ENCODE measurements at regions not wholly inside any gene's neighbourhood (a gene's known extent, or its start where the extent isn't known, plus 50 kb on each side); places are given as distances from the start of the nearest gene placed in this dataset.

- TF ChIP-seq, protein P1, sequence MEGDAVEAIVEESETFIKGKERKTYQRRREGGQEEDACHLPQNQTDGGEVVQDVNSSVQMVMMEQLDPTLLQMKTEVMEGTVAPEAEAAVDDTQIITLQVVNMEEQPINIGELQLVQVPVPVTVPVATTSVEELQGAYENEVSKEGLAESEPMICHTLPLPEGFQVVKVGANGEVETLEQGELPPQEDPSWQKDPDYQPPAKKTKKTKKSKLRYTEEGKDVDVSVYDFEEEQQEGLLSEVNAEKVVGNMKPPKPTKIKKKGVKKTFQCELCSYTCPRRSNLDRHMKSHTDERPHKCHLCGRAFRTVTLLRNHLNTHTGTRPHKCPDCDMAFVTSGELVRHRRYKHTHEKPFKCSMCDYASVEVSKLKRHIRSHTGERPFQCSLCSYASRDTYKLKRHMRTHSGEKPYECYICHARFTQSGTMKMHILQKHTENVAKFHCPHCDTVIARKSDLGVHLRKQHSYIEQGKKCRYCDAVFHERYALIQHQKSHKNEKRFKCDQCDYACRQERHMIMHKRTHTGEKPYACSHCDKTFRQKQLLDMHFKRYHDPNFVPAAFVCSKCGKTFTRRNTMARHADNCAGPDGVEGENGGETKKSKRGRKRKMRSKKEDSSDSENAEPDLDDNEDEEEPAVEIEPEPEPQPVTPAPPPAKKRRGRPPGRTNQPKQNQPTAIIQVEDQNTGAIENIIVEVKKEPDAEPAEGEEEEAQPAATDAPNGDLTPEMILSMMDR (IDR thresholded peaks at IDR 0.05; ENCODE audit: unreplicated experiment) = no peak
- Mint-ChIP-seq H3K27me3 (ENCODE audit: low read depth) (no peaks in the 10 kb centered on the region), H3K36me3 (no peaks in the 10 kb centered on the region), H3K9me3 (peaks cover 3% of the 10 kb centered on the region), H3K4me3 (no peak overlapping the region), H3K27ac (no peak overlapping the region), H3K4me1 (peaks cover 13% of the 10 kb centered on the region)
- DNase-seq (ENCODE audit: low spot score in 2 of 2, unreplicated experiment in 2 of 2) = no peak
Measured at GRCh38 chr10:3928569-3928968, 143.6 kb upstream of the KLF6 start.

DNA sequence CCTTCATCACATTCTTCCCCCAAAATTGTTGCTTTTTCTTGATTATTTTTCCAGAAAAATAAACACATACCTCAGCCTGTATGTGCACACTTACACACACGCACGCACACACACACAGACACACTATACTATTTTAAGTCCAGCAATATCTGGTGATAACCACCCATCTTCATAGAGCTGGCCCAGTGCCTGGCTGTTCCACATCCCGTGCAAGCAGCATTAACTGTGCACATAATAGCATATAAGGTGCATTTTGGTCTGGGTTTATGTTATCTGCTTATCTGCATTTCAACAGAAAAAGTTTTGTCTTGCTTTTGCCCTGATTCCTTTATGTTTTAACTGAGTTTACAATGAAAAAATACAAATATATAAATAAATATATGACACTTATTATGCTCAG lies 143.1 kb upstream of the KLF6 start:
- Mint-ChIP-seq H3K4me3 (no peak overlapping the region), H3K9me3 (peaks cover 3% of the 10 kb centered on the region), H3K27ac (no peak overlapping the region), H3K27me3 (ENCODE audit: low read depth) (no peaks in the 10 kb centered on the region), H3K4me1 (peaks cover 13% of the 10 kb centered on the region), H3K36me3 (no peaks in the 10 kb centered on the region)
- TF ChIP-seq, protein P1 (IDR thresholded peaks at IDR 0.05; ENCODE audit: unreplicated experiment) = no peak
- no peak for DNase-seq (ENCODE audit: low spot score in 2 of 2, unreplicated experiment in 2 of 2)

DNA sequence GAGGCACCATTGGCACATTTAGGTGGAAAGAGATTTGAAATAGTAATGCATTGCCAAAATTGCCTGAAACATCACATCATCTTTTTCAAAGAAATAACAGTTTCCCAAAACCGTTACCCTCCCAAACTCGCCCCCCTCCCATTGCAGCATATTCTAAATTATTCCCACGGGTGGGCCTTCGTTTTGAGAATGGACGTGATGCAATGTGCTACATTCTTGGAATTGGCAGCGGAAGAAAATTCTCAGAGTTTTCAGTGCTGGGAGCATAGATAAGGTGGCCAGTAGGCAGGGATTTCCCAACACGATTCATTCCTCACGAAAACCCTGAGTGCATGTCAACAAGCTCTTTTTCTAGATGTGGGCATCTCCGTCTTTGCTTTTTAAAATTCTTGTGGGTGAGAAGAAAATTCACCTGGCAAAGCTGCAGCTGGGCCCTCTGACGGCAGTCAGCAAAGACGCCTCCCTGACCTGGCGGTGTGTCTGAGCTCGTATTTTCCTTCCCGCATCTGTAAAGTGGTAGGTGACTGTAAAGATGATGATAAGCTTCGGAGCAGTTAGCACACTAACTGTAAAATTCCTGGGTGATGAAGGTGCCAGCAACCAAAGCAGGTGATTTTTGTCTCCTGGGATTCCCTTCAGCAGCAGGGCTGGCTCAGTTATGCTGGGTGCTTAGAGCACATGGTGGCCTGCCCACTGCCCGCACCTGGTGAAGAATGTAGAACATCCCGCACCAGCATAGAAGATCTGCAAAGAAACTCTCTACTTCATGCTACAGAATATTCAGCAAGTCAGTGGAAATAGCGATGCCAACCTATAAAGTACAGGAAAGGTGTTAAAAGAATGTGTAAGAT lies 141.9 kb upstream of the KLF6 start:
- Mint-ChIP-seq H3K9me3 (peaks cover 3% of the 10 kb centered on the region), H3K27ac (peak overlapping the region; percentile 88), H3K4me3 (no peak overlapping the region), H3K27me3 (ENCODE audit: low read depth) (no peaks in the 10 kb centered on the region), H3K36me3 (no peaks in the 10 kb centered on the region), H3K4me1 (peaks cover 13% of the 10 kb centered on the region)
- TF ChIP-seq, protein P1 (IDR thresholded peaks at IDR 0.05; ENCODE audit: unreplicated experiment) = no peak
- DNase-seq (ENCODE audit: low spot score in 2 of 2, unreplicated experiment in 2 of 2) = no peak

- no peaks in the 10 kb centered on the region for H3K36me3 Mint-ChIP-seq
- TF ChIP-seq, protein P1 (IDR thresholded peaks at IDR 0.05; ENCODE audit: unreplicated experiment) = no peak
- peaks cover 3% of the 10 kb centered on the region for H3K9me3 Mint-ChIP-seq
- peak overlapping the region; percentile 88 for H3K27ac Mint-ChIP-seq
- no peak overlapping the region for H3K4me3 Mint-ChIP-seq
- DNase-seq (ENCODE audit: low spot score in 2 of 2, unreplicated experiment in 2 of 2) = no peak
- H3K27me3 Mint-ChIP-seq (ENCODE audit: low read depth) = no peaks in the 10 kb centered on the region
- H3K4me1 Mint-ChIP-seq = peaks cover 13% of the 10 kb centered on the region
Measured at GRCh38 chr10:3926258-3926657, 141.2 kb upstream of the KLF6 start.

DNA sequence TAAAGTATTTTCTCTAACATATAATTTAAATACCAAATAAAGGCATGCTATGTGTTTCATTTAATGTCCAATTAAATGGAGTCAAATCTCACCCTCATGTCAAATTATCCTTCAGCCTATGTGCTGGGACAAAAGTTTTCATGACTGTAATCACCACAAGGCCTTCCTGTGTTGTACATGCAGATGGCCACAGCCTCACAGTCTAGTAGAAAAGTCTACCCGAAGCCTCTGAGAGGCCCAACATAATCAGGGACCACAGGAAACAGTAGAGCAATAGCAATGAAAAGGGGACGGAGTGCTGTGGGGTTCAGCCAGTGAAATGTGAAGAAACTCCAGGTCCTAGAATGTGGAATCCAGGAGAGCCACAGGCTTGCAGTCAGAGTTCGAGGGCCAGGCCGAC lies 140.2 kb upstream of the KLF6 start:
- Mint-ChIP-seq H3K36me3 (no peaks in the 10 kb centered on the region), H3K4me1 (peaks cover 13% of the 10 kb centered on the region), H3K27me3 (ENCODE audit: low read depth) (no peaks in the 10 kb centered on the region), H3K9me3 (peaks cover 3% of the 10 kb centered on the region), H3K4me3 (no peak overlapping the region), H3K27ac (no peak overlapping the region)
- DNase-seq (ENCODE audit: low spot score in 2 of 2, unreplicated experiment in 2 of 2) = no peak
- TF ChIP-seq, protein P1 (IDR thresholded peaks at IDR 0.05; ENCODE audit: unreplicated experiment) = no peak
